HG03196 (cell line): ENCODE measurements at regions not wholly inside any gene's neighbourhood (a gene's known extent, or its start where the extent isn't known, plus 50 kb on each side); places are given as distances from the start of the nearest gene placed in this dataset.

Source experiments
- ATAC-seq: cut with Tn5 transposase; IDR thresholded peaks from one replicate; pipeline ENCODE4 v1.9.1; 2021; ENCODE audit not compliant: unreplicated experiment

DNA sequence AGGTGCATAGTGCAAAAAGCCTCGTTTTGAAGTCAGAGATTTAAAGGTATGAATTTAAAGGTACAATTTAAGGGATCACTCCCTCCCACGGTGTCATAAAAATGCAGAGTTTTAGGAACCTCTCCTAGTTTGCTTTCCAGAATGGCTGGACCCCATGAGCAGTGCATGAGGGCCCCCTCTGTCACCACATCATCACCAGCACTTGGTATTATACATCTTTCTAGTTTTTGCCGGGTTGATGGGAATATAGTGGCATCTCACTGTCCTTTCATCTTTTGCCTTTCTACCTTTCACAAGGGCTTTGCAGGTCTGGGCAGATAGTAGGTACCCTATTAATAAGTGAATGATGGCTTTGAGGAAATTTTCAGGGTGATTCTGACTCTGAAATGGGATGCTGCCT, 103.6 kb upstream of the AGBL1 start:
- ATAC-seq, result no peak

DNA sequence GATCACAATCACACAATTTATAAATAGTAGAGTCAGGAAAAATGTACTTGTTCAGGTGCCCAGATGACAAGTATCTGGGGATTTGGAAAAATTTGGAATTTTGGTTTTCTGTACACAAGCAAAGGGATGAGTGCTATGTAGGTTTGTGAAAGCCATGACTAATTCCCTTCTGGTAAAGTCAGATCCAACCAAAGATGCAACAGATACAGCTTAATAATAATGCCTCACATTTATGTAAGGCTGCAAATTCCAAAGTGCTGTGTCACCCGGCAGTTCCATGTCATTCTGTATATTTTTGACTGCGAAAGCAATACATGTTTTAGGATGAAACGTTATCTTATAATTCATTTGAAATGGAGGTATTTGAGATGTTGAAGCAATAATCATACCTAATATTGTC, 102.7 kb upstream of the AGBL1 start:
- no peak for ATAC-seq

DNA sequence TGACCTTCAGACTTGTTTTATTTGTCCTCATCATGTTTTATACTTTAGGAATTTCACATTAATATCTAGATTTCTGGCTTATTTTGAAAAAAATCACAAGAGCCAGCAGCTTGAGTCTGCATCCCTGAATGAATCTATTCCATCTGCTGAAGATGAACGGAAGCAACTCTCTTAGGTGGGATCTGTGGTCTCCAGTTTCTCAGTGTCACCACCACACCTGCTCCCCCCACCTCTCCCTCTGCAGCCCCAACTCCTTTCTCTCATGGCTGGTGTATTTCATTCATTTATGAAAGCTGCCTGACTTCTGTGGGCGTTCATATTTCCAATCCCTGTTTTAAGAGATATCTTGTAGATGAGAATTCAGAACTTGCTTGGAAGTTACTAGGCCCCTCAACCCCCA, 102.1 kb upstream of the AGBL1 start:
- ATAC-seq, result no peak

DNA sequence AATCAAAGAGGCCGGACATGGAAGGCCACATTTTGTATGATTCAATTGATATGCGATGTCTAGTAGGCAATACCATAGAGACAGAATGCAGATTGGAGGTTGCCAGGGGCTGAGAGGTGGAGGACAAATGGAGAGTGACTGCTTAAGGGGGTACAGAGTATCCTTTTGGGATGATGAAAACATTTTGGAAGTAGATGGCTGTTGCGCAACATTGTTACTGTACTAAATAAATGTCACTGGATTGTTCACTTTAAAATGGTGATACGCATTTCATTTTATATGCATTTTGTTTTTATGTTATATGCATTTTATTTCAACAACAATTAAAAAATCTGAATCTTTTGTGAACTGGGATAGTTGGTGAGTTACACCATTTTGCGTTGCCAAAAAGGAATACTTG, 99.7 kb upstream of the AGBL1 start:
- no peak for ATAC-seq

DNA sequence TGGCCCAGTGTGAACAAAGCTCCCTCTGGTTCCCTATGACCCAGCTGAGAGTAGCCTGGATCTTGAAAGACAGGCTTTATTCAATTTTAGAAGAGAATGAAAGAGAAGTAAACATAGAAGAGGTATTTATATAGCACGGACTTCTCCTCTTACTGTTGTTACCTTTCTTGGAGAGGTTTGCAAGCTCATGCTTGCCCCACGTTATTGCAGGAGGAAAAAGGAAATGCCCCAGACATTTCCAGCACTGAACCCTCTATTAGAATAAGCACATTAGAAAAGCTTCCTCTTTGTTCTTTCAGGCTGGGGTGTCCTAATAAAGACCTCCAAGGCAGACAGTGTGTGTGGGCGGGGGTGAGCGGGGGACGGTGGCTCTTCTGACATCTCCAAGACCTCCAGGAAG, 98.7 kb upstream of the AGBL1 start:
- no peak for ATAC-seq

DNA sequence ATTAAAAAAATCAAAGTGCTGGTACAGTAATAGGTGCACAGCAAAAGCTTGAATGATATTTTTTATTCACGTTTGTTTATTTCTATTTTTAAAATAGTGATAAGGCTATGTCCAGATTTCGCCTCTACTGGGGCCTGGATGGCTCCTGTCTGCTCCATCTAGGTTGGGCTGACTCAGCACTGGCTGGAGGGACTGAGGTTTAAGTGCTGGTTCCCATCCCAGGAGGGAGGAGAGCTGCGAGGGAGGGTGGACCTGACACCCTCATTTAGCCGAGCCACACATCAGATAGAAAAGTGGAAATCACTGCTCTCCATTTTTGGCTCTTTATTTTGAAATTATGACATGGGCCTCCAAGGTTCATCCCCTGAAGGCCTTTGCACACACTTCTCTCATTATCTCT, 95.4 kb upstream of the AGBL1 start:
- ATAC-seq, result no peak

DNA sequence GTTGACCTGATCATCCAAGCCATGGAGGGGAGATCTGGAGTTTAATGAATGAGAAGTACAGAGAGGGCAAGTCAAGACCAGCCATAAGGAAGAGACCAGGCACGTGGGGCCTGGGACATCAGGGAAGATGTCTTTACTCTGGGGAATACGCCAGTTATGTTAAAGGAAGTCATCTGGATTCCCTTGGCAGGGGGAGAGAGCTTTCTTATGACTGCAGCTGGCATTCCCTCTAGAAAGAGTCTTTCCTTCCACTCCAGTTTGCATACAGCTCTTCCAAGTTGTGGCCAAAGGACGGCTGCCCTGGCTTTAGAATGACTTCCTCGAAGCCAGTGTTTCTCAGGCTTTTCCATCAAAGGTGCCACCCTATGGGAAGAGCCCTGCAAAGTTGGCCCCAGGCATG, 93.6 kb upstream of the AGBL1 start:
- ATAC-seq, result no peak

DNA sequence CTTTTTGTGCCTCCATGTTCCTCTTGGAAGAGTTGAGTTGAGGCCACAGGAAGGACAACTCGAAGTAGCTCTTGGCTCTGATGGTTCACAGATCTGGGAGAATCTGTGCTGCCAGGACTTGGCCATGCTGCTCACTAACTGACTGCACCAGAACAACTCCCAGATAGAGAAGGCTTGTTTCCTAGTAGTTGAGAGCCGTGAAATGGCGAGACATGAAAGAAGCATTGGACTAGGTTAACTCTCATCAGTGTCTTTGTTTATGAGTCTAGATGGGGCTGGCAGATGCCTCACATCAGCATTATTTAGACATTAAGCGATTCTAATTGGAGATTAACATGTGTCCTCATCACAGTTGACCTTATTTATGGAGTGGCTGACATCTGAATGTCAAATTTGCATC, 92.9 kb upstream of the AGBL1 start:
- no peak for ATAC-seq

DNA sequence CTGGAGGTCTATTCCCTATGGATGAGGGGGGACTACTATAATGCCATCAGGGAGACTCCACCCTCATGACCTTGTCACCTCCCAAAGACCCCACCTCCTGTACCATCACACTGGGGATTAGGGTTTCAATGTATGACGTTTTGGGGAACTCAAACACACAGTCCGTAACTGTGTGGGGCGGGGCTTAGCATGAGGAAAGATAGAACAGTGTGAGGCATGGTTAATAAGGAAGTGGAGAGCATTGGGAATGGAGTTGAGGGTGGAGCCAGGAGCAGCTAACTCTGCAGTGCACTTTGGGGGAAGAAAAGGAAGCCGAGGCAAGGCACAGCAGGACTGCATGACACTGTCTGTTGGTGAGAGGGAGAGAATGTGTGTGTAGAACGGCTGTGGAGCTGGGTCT, 90.9 kb upstream of the AGBL1 start:
- no peak for ATAC-seq

DNA sequence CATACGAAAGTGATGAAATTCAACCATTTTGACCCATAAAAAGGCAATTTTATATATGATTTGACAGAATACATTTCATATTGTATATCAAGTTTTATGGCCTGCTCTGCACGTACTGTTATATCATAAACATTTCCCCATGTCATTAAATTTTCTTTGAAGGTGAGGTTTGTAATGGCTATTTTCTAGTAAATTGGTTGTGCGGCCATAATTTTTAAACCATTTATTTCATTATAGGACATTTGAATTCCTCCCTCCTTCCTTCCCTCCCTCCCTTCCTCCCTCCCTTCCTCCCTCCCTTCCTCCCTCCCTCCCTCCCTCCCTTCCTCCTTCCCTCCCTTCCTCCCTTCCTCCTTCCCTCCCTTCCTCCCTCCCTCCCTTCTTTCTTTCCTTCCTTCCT, 87.4 kb upstream of the AGBL1 start:
- no peak for ATAC-seq

DNA sequence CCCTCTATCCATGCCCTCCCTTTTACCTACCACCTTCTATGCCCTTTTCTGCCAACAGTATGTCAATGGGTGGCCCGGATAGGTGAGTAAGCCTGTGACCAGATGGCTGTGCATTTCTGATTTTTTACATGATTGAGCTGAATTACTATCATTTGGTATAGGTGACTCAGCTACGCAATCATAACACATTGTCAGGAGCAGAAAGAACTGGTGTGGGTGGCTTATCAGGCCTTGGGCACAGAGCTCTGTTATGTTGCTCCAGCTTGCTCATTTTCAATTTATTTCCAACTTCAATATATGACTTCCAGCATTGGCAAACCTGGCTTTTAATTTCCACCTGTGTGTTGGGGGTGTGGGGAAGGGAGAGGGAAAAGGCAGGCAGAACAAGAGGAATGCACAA, 86.6 kb upstream of the AGBL1 start:
- no peak for ATAC-seq

DNA sequence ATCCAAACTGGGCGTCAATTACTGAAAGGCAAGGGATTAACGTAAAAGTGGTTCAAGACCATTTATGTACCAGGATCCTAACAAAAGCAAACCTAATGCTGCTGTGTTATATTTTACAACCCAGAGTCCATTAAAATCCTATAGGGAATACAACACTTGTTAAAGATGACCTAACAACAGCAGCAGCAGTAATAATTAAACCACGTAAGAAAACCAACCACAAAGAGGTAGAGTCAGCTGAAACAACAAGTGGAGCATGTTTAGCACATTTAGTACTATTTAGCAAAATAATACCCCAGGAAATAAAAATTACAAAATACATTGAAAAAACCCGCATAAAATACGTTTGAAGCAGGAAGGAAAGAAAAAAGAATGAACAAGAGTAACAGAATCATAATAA, 82.1 kb upstream of the AGBL1 start:
- no peak for ATAC-seq

DNA sequence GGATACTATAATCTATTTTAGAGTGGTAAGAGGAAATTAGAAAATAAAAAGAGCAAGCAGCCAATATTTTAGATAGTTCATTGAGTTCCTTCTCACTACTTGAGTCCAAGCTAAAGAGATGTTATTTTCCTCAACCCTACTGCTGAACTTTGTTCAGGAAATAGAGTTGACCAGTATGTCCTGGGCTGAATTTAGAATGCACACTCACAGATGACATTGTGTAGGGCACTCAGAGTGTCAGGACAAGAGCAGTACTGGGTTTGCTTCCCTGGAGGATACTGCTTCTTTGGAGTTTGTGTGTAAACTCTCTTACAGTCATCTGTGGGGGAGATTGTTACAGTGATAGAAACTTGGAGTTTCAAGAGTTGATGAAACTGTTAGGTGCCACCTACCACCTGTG, 80.0 kb upstream of the AGBL1 start:
- ATAC-seq, result no peak

DNA sequence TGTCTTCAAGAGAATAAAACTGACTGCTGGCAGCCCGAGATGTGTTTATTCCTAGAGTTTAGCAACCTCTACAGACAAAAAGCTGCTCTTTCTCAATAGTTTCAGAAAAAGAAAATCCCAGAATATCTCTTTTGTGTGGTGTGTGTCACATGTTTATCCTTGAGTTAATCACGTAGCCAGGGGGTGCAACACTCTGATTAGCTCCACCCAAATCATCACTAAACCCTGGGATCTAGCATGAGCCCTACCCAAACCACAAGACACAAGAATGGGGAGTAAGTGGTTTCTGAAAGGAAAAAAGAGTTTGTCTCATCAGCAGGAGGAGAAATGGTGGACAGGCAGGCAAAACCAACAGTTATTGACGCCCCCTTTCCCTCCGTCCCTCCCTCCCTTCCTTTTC, 78.5 kb upstream of the AGBL1 start:
- no peak for ATAC-seq

DNA sequence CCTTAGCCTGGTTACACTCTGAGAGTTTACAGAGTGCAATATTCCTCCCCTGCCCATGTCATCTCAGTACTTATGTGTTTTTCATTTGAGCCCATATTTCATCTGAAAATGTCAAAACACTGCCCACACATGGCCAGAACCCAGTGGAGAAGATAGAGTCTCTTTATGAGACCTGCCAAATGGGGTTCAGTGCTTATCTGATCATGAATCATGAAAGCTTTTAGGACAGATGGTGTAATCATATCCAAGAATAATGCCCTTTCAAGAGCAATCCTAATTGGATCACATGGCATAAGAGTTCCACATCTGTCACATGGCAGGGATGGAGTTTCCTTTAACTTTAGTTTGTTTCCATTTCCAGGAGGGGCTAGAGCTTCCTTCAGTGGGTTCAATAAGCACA, 77.2 kb upstream of the AGBL1 start:
- no peak for ATAC-seq

DNA sequence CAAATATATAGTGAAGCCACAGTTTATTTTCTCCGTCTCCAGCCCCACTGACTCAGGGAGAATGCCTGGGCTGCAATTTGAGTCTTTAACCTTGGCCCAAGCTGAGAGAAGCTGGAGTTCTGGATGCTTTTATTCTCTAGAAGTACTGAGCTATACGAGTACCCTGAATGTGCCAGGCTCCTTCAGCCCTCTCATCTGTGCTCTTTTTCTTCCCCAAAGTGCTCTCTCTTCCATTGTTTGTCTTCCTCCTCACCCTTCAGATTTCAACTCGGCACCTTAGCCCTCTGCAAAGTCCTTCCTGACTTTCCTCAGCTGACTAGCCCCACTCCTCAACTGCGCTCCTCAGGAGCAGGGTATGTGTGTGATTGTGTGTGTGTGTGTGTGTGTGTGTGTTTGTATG, 75.6 kb upstream of the AGBL1 start:
- no peak for ATAC-seq

DNA sequence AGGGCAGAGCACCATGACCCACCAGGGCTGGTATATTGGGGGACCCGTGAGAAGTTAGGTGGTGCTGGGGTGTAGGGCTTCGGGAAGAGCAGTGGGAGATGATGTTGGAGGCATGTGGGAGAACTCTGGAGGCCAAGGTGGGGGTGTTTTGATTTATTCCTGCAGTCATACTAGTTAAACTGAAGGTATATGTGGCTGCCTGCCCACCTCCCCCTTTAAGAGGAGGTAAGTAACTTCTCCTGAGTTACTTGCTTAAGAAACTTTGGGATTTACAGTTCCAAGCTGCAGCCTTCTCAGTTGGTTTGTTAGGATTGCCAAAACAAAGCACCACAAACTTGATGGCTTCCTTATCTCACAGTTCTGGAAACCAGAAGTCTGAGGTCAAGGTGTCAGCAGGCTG, 73.1 kb upstream of the AGBL1 start:
- no peak for ATAC-seq

DNA sequence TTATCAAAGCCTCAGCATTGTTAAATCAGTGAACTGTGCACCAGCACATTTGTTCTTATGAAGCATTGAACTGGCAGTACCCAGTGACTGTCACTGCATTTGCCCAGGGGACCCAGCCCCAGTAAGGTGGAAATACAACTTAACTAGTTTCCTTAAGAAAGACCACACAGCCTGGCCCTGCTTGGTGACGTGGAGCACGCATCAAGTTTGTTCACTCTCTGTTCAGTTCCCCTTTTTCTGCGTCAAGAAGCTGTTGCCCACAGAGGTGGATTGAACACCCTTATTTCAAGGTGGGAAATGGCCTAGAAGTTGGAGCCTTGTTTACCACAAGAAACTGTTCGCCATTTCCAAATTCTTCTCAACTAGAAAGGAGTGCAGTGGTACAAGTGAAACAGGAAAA, 69.9 kb upstream of the AGBL1 start:
- no peak for ATAC-seq

DNA sequence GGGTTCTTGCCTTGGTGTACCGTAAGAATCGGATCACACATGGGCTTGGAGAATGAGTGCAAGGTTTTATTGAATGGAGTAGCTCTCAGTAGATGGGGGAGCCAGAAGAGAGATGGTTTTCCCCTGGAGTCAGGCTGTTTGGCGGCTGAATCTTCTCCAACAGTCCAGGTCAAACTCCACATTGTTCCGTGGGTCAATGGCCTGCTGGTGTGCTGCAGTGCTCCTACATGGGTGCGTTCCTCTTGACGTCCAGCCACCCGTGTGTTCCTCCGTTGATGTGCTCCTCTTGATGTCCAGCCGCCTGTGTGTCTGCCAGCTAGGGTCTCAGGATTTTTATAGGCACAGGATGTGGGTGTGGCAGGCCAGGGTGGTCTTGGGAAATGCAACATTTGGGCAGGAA, 69.3 kb upstream of the AGBL1 start:
- ATAC-seq, result no peak

DNA sequence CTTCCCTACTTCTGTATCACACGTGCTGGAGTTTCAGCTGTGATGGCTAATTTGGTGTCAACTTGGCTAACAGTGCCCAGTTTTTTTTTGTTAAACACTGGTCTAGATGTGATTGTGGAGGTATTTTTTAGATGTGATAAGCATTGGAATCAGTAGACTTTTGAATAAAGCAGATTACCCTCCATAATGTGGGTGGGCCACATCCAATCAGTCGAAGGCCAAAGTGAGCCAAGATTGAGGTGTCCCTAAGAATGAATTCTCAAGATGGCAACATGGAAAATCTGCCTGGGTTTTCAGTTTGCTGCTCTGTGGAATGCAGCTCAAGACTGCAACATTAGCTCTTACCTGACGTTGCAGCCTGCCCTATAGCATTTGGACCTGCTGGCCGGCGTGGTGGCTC, 68.8 kb upstream of the AGBL1 start:
- no peak for ATAC-seq

DNA sequence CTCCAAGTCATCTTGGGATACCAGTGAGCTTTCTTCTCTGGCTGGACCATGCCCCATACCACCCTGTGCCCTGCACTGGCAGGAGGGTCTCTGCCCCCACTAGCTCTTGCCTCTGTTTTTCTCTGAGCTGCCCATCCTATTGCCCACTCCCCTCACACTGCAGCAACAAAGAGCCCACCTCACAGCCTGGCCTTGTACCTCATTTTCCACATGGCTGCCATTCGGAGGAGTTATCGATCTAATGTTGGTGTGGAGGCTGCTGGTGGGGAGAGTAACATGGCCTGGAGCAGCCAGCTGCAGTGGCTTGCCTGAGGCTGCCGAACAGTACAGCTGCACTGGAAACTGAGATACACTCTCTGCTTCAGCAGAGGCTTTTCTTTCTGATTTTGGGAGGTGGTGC, 65.7 kb upstream of the AGBL1 start:
- ATAC-seq, result no peak

DNA sequence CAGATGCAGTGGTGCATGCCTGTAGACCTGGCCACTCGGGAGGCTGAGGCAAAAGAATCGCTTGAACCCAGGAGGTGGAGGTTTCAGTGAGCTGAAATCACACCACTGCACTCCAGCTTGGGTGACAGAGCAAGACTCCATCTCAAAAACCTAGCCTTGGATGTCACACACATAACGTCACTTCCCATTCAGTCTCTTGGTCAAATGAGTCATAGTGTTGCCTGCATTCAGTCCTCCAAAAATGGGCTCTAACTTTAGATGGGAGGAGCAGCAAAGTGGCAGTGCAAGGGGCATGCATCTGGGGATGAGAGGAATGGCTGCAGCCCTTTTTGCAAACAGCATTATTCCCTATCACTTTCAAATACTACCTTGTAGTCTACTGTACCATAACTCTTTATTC, 62.9 kb upstream of the AGBL1 start:
- ATAC-seq, result no peak

DNA sequence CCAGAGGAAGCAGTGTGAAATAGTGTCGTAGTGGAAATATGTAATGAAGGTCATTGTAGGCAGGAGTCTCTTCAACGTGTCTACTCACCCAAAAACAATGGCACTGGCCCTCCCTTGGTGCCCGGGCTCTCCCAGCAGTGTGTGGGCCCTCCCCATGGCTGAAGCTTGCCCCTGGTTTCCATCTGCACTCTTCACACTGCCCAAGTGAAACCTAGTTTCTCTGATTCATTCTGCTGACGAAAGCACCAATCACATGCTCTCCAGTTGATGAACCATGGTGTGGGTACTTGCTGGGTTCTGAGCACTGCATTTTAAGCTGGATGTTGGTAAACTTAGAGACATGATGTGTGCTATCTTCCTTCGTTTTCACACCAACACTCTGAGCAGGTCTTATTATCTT, 61.0 kb upstream of the AGBL1 start:
- ATAC-seq, result no peak
